ENCODE measurements at regions not wholly inside any gene's neighbourhood (a gene's known extent, or its start where the extent isn't known, plus 50 kb on each side); places are given as distances from the start of the nearest gene placed in this dataset.

- no peak for TF ChIP-seq TAF1 (IDR thresholded peaks at IDR 0.05; ENCODE audit: low read depth, low read length)
- TF ChIP-seq EZH2 (IDR thresholded peaks at IDR 0.05; ENCODE audit: low read depth, low read length, severe bottlenecking), result no peak
- TF ChIP-seq, protein P1, sequence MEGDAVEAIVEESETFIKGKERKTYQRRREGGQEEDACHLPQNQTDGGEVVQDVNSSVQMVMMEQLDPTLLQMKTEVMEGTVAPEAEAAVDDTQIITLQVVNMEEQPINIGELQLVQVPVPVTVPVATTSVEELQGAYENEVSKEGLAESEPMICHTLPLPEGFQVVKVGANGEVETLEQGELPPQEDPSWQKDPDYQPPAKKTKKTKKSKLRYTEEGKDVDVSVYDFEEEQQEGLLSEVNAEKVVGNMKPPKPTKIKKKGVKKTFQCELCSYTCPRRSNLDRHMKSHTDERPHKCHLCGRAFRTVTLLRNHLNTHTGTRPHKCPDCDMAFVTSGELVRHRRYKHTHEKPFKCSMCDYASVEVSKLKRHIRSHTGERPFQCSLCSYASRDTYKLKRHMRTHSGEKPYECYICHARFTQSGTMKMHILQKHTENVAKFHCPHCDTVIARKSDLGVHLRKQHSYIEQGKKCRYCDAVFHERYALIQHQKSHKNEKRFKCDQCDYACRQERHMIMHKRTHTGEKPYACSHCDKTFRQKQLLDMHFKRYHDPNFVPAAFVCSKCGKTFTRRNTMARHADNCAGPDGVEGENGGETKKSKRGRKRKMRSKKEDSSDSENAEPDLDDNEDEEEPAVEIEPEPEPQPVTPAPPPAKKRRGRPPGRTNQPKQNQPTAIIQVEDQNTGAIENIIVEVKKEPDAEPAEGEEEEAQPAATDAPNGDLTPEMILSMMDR (IDR thresholded peaks at IDR 0.05; ENCODE audit: control extremely low read depth in 1 of 3, insufficient read depth in 1 of 3, low read depth in 1 of 3, low read length in 3 of 3), result no peak
- no peak for TF ChIP-seq EGR1 (IDR thresholded peaks at IDR 0.05; ENCODE audit: borderline replicate concordance, low read depth, low read length)
- TF ChIP-seq SUZ12 (IDR thresholded peaks at IDR 0.05; ENCODE audit: low read length), result no peak
- no peak for TF ChIP-seq RAD21 (IDR thresholded peaks at IDR 0.05 in 1 of 2, conservative IDR thresholded peaks at IDR 0.05 in 1 of 2; ENCODE audit: low read depth in 2 of 2, low read length in 2 of 2)
- no peak for TF ChIP-seq HDAC2 (IDR thresholded peaks at IDR 0.05; ENCODE audit: borderline replicate concordance in 1 of 2, low read depth in 2 of 2, low read length in 2 of 2)
These were observed 51.3 kb upstream of the SERTAD2 start for GRCh38 chr2:64704996-64705395.

Measured in H1 (cell line).